BLaER1 (cell line): ENCODE measurements at regions not wholly inside any gene's neighbourhood (a gene's known extent, or its start where the extent isn't known, plus 50 kb on each side); places are given as distances from the start of the nearest gene placed in this dataset.
A peak's percentile ranks its signal among the peaks of the same experiment; 100 is the strongest.

Experiments
- H3K27ac ChIP-seq: shearing (Covaris generic); formaldehyde crosslinking; 2 replicates; pipeline ENCODE4 v1.8.1; 2022
- H3K27me3 ChIP-seq: shearing (Covaris generic); formaldehyde crosslinking; 2 replicates; pipeline ENCODE4 v1.8.1; 2022
- H3K36me3 ChIP-seq: shearing (Covaris generic); formaldehyde crosslinking; 2 replicates; pipeline ENCODE4 v1.8.1; 2022
- H3K4me1 ChIP-seq: shearing (Covaris generic); formaldehyde crosslinking; 2 replicates; pipeline ENCODE4 v1.8.1; 2022
- H3K4me2 ChIP-seq: shearing (Covaris generic); formaldehyde crosslinking; 2 replicates; pipeline ENCODE4 v1.8.1; 2022
- H3K4me3 ChIP-seq: shearing (Covaris generic); formaldehyde crosslinking; 2 replicates; pipeline ENCODE4 v1.8.1; 2022
- H3K9ac ChIP-seq: shearing (Covaris generic); formaldehyde crosslinking; 2 replicates; pipeline ENCODE4 v1.8.1; 2022
- H3K9me3 ChIP-seq: shearing (Covaris generic); formaldehyde crosslinking; 2 replicates; pipeline ENCODE4 v1.8.1; 2022
- H4K20me1 ChIP-seq: shearing (Covaris generic); formaldehyde crosslinking; 2 replicates; pipeline ENCODE4 v1.8.1; 2022
- Cebpa-rat ChIP-seq: shearing (Covaris generic); IDR thresholded peaks from 2 replicates; pipeline ENCODE4 v1.8.1; 2022

DNA sequence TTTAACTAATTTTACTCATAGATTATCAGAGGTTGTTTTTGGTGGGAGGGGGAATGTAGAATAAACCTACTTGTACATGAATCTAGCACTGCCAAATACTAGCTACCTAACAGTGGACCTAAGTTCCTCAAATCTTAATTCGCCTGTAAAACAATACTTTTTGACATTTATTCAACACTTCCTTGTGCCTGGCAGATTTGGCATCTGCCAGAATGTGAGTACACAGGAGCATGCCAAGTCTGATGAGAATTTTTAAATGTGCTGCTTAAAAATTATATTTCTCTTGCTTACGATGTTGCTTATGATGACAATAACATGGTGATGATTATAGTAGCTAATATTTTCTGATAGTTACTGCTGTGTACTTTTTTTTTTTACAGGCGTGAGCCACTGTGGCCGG, 240.2 kb upstream of the STARD13 start:
- H3K27me3 ChIP-seq = no peaks in the 10 kb centered on the region
- no peak for TF ChIP-seq Cebpa-rat

DNA sequence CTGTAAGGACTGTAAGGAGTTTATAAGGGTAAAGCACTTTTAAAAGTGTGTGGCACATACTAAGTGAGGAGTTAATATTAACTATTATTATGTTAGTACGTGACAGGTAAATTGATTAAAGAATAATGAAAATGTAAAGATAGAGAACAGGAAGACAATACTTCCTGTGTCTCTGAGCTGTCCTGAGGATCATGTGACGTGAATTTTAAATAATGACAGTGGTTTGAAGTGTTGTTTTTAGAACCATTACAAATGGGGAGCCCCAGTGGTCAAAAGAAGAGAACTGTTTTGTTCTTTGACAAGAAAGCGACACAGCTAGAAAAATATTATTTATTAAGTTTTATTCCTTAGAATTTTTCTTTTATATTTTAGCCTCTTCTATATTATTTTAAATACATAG, 241.2 kb upstream of the STARD13 start:
- Histone ChIP-seq H3K4me1 (no peaks in the 10 kb centered on the region), H3K27ac (no peak overlapping the region), H3K36me3 (no peaks in the 10 kb centered on the region), H3K9me3 (no peaks in the 10 kb centered on the region), H4K20me1 (no peaks in the 10 kb centered on the region), H3K4me2 (no peak overlapping the region), H3K9ac (no peak overlapping the region), H3K4me3 (no peak overlapping the region), H3K27me3 (no peaks in the 10 kb centered on the region)
- TF ChIP-seq Cebpa-rat = no peak

More for the DNA sequence above, 240.2 kb upstream of the STARD13 start:
- Histone ChIP-seq H3K4me2 (no peak overlapping the region), H3K9ac (no peak overlapping the region), H3K9me3 (no peaks in the 10 kb centered on the region), H3K27ac (no peak overlapping the region), H3K4me1 (no peaks in the 10 kb centered on the region), H4K20me1 (no peaks in the 10 kb centered on the region), H3K4me3 (no peak overlapping the region), H3K36me3 (no peaks in the 10 kb centered on the region)

DNA sequence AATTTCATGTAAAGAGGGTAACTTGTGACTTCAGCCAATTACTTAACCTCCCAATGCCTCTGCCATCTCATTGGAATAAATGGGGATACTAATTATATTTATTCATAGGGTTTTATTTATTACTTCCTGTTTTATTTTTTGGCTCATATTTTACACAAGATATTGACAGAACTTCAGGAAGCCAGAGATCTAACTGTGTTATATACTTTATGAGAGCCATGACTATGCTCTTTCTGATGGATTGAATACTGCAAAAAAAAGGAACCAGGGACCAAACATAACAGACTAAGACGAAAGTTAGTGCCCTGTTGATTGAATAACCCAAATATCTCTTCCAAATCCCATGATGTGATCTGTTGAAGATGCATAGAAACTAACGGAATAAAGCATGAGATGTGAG, 243.3 kb upstream of the STARD13 start:
- Histone ChIP-seq H3K4me2 (no peak overlapping the region), H3K27me3 (no peaks in the 10 kb centered on the region)
- TF ChIP-seq Cebpa-rat = no peak

DNA sequence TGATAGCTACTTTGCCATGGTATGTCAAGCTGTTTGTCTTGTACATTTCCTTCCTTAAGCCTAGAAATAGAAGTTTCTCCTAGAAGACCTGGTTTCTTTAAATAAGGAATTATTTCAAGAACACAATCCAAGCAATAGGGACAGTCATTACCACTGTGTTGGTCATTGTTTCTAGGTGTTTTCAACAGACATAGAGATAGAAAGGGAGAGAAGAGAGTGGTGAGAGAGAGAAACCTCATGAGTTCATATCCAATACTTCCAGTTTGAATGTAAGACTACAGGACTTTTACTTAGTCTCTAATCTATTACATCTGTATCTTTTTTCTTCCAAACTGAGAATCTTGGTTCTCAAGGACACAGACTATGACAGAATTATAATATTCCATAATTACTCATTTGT, 245.9 kb upstream of the STARD13 start:
- Histone ChIP-seq H3K4me3 (no peak overlapping the region), H3K27ac (no peak overlapping the region), H3K27me3 (no peaks in the 10 kb centered on the region), H3K4me2 (no peak overlapping the region), H3K36me3 (no peaks in the 10 kb centered on the region), H3K4me1 (no peaks in the 10 kb centered on the region), H4K20me1 (no peaks in the 10 kb centered on the region), H3K9me3 (no peaks in the 10 kb centered on the region), H3K9ac (no peak overlapping the region)
- TF ChIP-seq Cebpa-rat = no peak

More for the DNA sequence above, 243.3 kb upstream of the STARD13 start:
- no peaks in the 10 kb centered on the region for H4K20me1 ChIP-seq
- H3K36me3 ChIP-seq = no peaks in the 10 kb centered on the region
- H3K4me3 ChIP-seq = no peak overlapping the region
- H3K9ac ChIP-seq = no peak overlapping the region
- no peak overlapping the region for H3K27ac ChIP-seq
- H3K9me3 ChIP-seq = no peaks in the 10 kb centered on the region
- H3K4me1 ChIP-seq = no peaks in the 10 kb centered on the region

DNA sequence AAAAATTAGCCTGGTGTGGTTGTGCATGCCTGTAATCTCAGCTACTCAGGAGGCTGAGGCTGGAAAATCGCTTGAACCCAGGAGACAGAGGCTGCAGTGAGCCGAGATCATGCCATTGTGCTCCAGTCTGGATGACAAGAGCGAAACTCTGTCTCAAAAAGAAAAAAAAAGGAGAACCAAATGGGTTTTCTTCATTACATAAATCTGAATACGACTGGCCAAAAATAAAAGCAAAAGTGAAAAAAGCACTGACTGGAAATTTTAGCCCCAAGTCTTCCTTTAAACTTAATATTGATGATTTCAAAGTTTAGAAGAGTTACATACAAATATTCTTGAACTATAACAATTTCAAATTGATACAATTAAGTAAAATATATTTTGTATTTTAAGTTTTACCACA, 249.5 kb upstream of the STARD13 start:
- Histone ChIP-seq H3K36me3 (no peaks in the 10 kb centered on the region), H4K20me1 (no peaks in the 10 kb centered on the region), H3K27me3 (no peaks in the 10 kb centered on the region), H3K9me3 (no peaks in the 10 kb centered on the region), H3K27ac (no peak overlapping the region), H3K4me3 (no peak overlapping the region), H3K4me2 (no peak overlapping the region), H3K4me1 (no peaks in the 10 kb centered on the region), H3K9ac (no peak overlapping the region)
- TF ChIP-seq Cebpa-rat = no peak

DNA sequence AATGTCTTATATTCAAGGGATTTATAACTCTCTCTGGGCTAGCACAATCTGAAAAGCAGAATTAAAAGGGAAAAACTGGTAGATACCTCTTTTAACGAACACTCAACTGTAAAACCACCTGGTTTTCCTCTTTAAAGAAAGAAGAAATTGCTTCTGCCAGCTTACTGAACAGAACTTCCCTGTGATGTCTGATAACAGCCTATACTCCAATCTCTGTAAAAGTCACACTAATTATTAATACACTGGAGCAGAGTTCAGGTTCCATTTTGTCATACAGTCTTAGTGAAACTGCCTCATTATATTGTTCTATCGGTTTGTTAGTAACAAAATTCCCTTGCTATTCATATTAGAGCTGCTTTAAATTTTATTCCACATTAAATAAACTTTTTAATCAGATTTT, 251.0 kb upstream of the STARD13 start:
- no peak for TF ChIP-seq Cebpa-rat
- no peak overlapping the region for H3K4me2 ChIP-seq
- H3K4me3 ChIP-seq = no peak overlapping the region
- H3K9me3 ChIP-seq = no peaks in the 10 kb centered on the region
- H3K4me1 ChIP-seq = peaks cover 7% of the 10 kb centered on the region
- H3K9ac ChIP-seq = no peak overlapping the region
- no peak overlapping the region for H3K27ac ChIP-seq
- no peaks in the 10 kb centered on the region for H3K27me3 ChIP-seq
- H3K36me3 ChIP-seq = no peaks in the 10 kb centered on the region
- no peaks in the 10 kb centered on the region for H4K20me1 ChIP-seq

DNA sequence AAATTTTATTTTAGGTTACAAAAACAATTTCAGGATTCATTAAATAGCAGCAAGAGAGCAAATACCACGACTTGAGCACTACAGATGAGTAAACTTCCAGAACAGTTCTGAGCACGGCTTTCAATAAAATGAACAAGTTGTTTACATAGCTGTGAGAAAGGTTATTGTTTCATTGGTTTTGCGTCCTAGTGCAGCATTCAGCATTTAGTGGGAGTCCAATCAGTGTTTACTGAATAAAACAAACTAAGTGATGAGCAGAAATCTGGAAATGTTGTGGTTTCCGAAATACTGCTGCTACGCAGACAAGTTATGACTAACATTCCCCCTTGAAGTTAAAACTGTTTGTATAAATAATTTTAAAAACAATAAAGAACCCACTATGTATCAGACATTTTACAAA, 251.5 kb upstream of the STARD13 start:
- no peak overlapping the region for H3K4me2 ChIP-seq
- H3K9me3 ChIP-seq = no peaks in the 10 kb centered on the region
- H4K20me1 ChIP-seq = no peaks in the 10 kb centered on the region
- no peaks in the 10 kb centered on the region for H3K36me3 ChIP-seq
- no peaks in the 10 kb centered on the region for H3K27me3 ChIP-seq
- peaks cover 11% of the 10 kb centered on the region for H3K4me1 ChIP-seq
- H3K4me3 ChIP-seq = no peak overlapping the region
- no peak for TF ChIP-seq Cebpa-rat
- H3K27ac ChIP-seq = no peak overlapping the region
- H3K9ac ChIP-seq = no peak overlapping the region

DNA sequence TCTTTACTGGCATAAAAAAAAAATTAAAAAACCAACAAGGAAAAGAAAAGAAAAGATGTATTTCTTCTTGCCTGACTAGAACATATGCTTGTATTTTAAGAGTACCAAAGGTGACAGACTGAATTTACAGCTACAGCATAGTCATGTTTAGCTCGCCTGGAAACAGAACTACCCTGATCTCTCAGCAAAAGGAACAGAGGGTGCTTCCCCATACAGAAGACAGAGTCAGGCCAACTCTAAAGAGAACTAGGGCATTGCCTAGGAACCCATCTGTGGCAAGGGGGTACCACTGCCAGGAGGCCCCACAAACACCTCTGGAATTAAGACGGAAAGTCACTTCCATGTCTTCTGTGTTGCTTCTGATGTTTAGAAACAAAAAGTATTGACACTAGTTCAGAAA, 252.1 kb upstream of the STARD13 start:
- Histone ChIP-seq H3K9ac (no peak overlapping the region), H3K27me3 (no peaks in the 10 kb centered on the region), H3K27ac (no peak overlapping the region), H4K20me1 (no peaks in the 10 kb centered on the region), H3K9me3 (no peaks in the 10 kb centered on the region), H3K4me2 (no peak overlapping the region), H3K4me1 (peaks cover 11% of the 10 kb centered on the region), H3K4me3 (no peak overlapping the region), H3K36me3 (no peaks in the 10 kb centered on the region)
- no peak for TF ChIP-seq Cebpa-rat

DNA sequence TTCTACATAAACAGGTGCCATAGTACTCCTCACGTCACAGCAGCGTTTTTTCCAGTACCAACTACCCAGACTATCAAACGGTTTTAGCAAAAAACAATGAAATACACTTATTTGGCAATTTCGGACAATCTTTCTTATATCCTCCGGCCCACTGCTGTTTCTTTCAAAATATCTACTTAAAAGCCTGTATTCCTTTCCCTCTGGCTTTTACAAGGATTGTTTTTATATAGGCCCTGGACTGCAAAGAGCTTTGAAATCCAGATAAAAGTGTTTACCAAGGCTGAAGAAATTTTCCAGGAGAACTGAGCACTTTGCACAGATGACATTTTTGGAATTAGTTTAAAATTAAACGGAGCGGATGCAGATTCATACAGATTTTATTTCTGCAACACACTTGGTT, 255.9 kb upstream of the STARD13 start:
- Histone ChIP-seq H3K4me1 (peaks cover 23% of the 10 kb centered on the region), H3K4me2 (peak overlapping the region; percentile 83), H4K20me1 (no peaks in the 10 kb centered on the region), H3K27me3 (no peaks in the 10 kb centered on the region), H3K9me3 (no peaks in the 10 kb centered on the region), H3K36me3 (no peaks in the 10 kb centered on the region), H3K4me3 (peak overlapping the region; percentile 67), H3K27ac (peak overlapping the region; percentile 98), H3K9ac (peak overlapping the region; percentile 93)
- TF ChIP-seq Cebpa-rat = no peak

DNA sequence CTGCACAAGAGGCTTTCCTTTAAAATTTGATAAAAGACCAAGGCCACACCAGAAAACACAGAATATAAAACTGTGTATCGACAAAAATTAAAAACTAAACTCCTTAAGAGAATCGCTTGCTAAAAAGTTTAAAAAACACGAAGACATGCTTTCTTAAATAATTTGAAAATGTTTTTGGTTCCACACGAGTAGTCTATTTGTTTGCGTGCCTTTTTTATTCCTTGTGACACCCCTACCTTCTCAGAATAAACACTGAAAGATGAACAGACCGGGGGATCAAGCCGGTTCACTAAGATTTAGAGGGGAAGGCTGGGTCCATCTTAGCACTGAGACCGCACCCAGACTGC, 256.4 kb upstream of the STARD13 start:
- H4K20me1 ChIP-seq = no peaks in the 10 kb centered on the region
- peak overlapping the region; percentile 83 for H3K4me2 ChIP-seq
- no peak for TF ChIP-seq Cebpa-rat
- H3K4me1 ChIP-seq = peaks cover 23% of the 10 kb centered on the region
- H3K27me3 ChIP-seq = no peaks in the 10 kb centered on the region
- peak overlapping the region; percentile 67 for H3K4me3 ChIP-seq
- H3K9me3 ChIP-seq = no peaks in the 10 kb centered on the region
- H3K36me3 ChIP-seq = no peaks in the 10 kb centered on the region
- peak overlapping the region; percentile 98 for H3K27ac ChIP-seq
- H3K9ac ChIP-seq = peak overlapping the region; percentile 93

DNA sequence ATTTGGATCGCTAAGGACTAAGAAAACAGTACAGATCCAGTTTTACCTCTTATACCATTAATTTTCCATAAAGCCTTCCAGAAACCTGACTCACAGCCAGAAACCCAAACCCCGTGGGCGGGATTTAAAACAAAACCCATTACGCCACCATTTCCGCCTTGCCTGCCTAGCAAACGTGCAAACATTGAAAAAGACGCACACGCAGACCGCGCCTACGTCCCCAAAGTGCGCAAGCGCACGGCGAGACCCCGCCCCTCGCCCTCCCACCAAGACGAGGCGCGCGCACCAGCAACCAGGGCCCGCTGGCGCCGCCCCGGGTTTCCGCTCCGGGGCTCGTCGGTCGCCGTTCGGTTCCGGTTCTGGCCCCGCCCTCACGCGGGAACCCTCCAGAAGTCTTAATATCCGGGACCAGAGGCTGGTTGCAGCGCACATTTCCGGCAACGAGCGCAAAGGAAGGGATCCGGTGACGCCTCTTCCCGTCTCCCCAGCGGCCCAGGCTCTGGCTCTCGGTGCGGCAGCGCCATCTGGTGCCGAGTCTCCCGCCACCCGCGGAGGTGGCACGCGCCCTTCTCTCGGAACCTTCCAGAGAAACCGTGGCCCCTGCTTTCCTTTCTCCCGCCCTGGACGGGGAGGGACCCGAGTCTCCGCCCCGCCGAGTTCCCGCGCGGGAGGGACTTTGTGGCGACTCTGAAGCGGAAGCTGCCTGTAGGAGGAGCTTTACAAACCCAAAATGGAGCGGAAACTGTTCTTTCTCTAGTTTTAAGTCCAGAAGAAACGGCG, 256.9 kb upstream of the STARD13 start:
- peak overlapping the region; percentile 83 for H3K4me2 ChIP-seq
- no peaks in the 10 kb centered on the region for H3K9me3 ChIP-seq
- peaks cover 23% of the 10 kb centered on the region for H3K4me1 ChIP-seq
- peak overlapping the region; percentile 98 for H3K27ac ChIP-seq
- peak overlapping the region; percentile 93 for H3K9ac ChIP-seq
- TF ChIP-seq Cebpa-rat = no peak
- H3K4me3 ChIP-seq = peak overlapping the region; percentile 67
- H3K36me3 ChIP-seq = no peaks in the 10 kb centered on the region
- no peaks in the 10 kb centered on the region for H3K27me3 ChIP-seq
- H4K20me1 ChIP-seq = no peaks in the 10 kb centered on the region
